HUES48 (cell line): ENCODE measurements at regions not wholly inside any gene's neighbourhood (a gene's known extent, or its start where the extent isn't known, plus 50 kb on each side); places are given as distances from the start of the nearest gene placed in this dataset.

Experiments used
- H3K27ac ChIP-seq: one replicate; pipeline ENCODE4 v1.7.0; 2013; ENCODE audit warnings: low read depth, low read length, inconsistent platforms
- H3K27me3 ChIP-seq: 2 replicates; pipeline ENCODE4 v1.6.1; 2013; ENCODE audit warnings: mild to moderate bottlenecking, low read length; ENCODE audit not compliant: control insufficient read depth, insufficient read depth
- H3K36me3 ChIP-seq: 2 replicates; pipeline ENCODE4 v1.6.1; 2013; ENCODE audit warnings: low read length; ENCODE audit not compliant: control insufficient read depth, insufficient read depth
- H3K4me1 ChIP-seq: 2 replicates; pipeline ENCODE4 v1.6.1; 2013; ENCODE audit warnings: mild to moderate bottlenecking, low read length; ENCODE audit not compliant: control insufficient read depth, insufficient read depth
- H3K4me3 ChIP-seq: 2 replicates; pipeline ENCODE4 v1.5.1; 2013; ENCODE audit warnings: mild to moderate bottlenecking, low read depth, low read length
- H3K9ac ChIP-seq: 2 replicates; pipeline ENCODE4 v1.6.1; 2013; ENCODE audit warnings: mild to moderate bottlenecking, low read depth, low read length, moderate library complexity
- H3K9me3 ChIP-seq: 2 replicates; pipeline ENCODE4 v1.6.1; 2013; ENCODE audit warnings: low read length; ENCODE audit not compliant: control insufficient read depth, insufficient read depth

- no peak overlapping the region for H3K27ac ChIP-seq
- H3K36me3 ChIP-seq = no peaks in the 10 kb centered on the region
- H3K27me3 ChIP-seq = no peaks in the 10 kb centered on the region
- H3K9ac ChIP-seq = no peak overlapping the region
- no peak overlapping the region for H3K4me3 ChIP-seq
- no peaks in the 10 kb centered on the region for H3K9me3 ChIP-seq
- peaks cover 4% of the 10 kb centered on the region for H3K4me1 ChIP-seq
Observed at GRCh38 chr7:41182782-41183181, 520.1 kb downstream of the INHBA start.

- peaks cover 7% of the 10 kb centered on the region for H3K4me1 ChIP-seq
- no peaks in the 10 kb centered on the region for H3K27me3 ChIP-seq
- H3K27ac ChIP-seq = no peak overlapping the region
- no peak overlapping the region for H3K4me3 ChIP-seq
- H3K9me3 ChIP-seq = no peaks in the 10 kb centered on the region
- H3K9ac ChIP-seq = no peak overlapping the region
- no peaks in the 10 kb centered on the region for H3K36me3 ChIP-seq
Observed at GRCh38 chr7:41175435-41175834, 527.5 kb downstream of the INHBA start.

- Histone ChIP-seq H3K4me1 (peaks cover 7% of the 10 kb centered on the region), H3K9ac (no peak overlapping the region), H3K27me3 (no peaks in the 10 kb centered on the region), H3K27ac (no peak overlapping the region), H3K4me3 (no peak overlapping the region), H3K36me3 (no peaks in the 10 kb centered on the region), H3K9me3 (no peaks in the 10 kb centered on the region)
Observed at GRCh38 chr7:41174521-41174920, 528.4 kb downstream of the INHBA start.

- H3K4me1 ChIP-seq = no peaks in the 10 kb centered on the region
- H3K27ac ChIP-seq = no peak overlapping the region
- no peak overlapping the region for H3K9ac ChIP-seq
- no peaks in the 10 kb centered on the region for H3K36me3 ChIP-seq
- H3K27me3 ChIP-seq = no peaks in the 10 kb centered on the region
- H3K4me3 ChIP-seq = no peak overlapping the region
- no peaks in the 10 kb centered on the region for H3K9me3 ChIP-seq
Observed at GRCh38 chr7:41170466-41170865, 532.4 kb downstream of the INHBA start.

- H3K4me1 ChIP-seq = no peaks in the 10 kb centered on the region
- H3K36me3 ChIP-seq = no peaks in the 10 kb centered on the region
- H3K27me3 ChIP-seq = no peaks in the 10 kb centered on the region
- no peak overlapping the region for H3K4me3 ChIP-seq
- no peak overlapping the region for H3K9ac ChIP-seq
- H3K9me3 ChIP-seq = no peaks in the 10 kb centered on the region
- H3K27ac ChIP-seq = no peak overlapping the region
Observed at GRCh38 chr7:41169317-41169716, 533.6 kb downstream of the INHBA start.

- Histone ChIP-seq H3K27me3 (no peaks in the 10 kb centered on the region), H3K9me3 (no peaks in the 10 kb centered on the region), H3K36me3 (no peaks in the 10 kb centered on the region), H3K4me1 (no peaks in the 10 kb centered on the region), H3K4me3 (no peak overlapping the region), H3K27ac (no peak overlapping the region), H3K9ac (no peak overlapping the region)
Observed at GRCh38 chr7:41167836-41168235, 535.1 kb downstream of the INHBA start.

- Histone ChIP-seq H3K9me3 (peaks cover 12% of the 10 kb centered on the region), H3K36me3 (no peaks in the 10 kb centered on the region), H3K4me1 (no peaks in the 10 kb centered on the region), H3K27ac (no peak overlapping the region), H3K9ac (no peak overlapping the region), H3K27me3 (no peaks in the 10 kb centered on the region), H3K4me3 (no peak overlapping the region)
Observed at GRCh38 chr7:41164440-41164839, 538.5 kb downstream of the INHBA start.

- no peaks in the 10 kb centered on the region for H3K36me3 ChIP-seq
- no peak overlapping the region for H3K9ac ChIP-seq
- H3K4me3 ChIP-seq = no peak overlapping the region
- H3K27me3 ChIP-seq = no peaks in the 10 kb centered on the region
- H3K27ac ChIP-seq = no peak overlapping the region
- peaks cover 12% of the 10 kb centered on the region for H3K9me3 ChIP-seq
- H3K4me1 ChIP-seq = no peaks in the 10 kb centered on the region
Observed at GRCh38 chr7:41163991-41164390, 538.9 kb downstream of the INHBA start.

GRCh38 chr7:41162612-41163011, 540.3 kb downstream of the INHBA start:
- Histone ChIP-seq H3K4me3 (no peak overlapping the region), H3K36me3 (no peaks in the 10 kb centered on the region), H3K9me3 (peaks cover 12% of the 10 kb centered on the region), H3K4me1 (no peaks in the 10 kb centered on the region), H3K27me3 (no peaks in the 10 kb centered on the region), H3K27ac (no peak overlapping the region), H3K9ac (no peak overlapping the region)

GRCh38 chr7:41161041-41161587, 541.8 kb downstream of the INHBA start:
- no peak overlapping the region for H3K9ac ChIP-seq
- H3K27ac ChIP-seq = no peak overlapping the region
- H3K27me3 ChIP-seq = no peaks in the 10 kb centered on the region
- H3K4me3 ChIP-seq = no peak overlapping the region
- H3K4me1 ChIP-seq = no peaks in the 10 kb centered on the region
- H3K36me3 ChIP-seq = no peaks in the 10 kb centered on the region
- H3K9me3 ChIP-seq = peaks cover 12% of the 10 kb centered on the region

GRCh38 chr7:41156268-41156667, 546.6 kb downstream of the INHBA start:
- Histone ChIP-seq H3K27ac (no peak overlapping the region), H3K4me1 (no peaks in the 10 kb centered on the region), H3K9ac (no peak overlapping the region), H3K4me3 (no peak overlapping the region), H3K9me3 (peaks cover 12% of the 10 kb centered on the region), H3K36me3 (no peaks in the 10 kb centered on the region), H3K27me3 (no peaks in the 10 kb centered on the region)

GRCh38 chr7:41153268-41153667, 549.6 kb downstream of the INHBA start:
- H3K4me3 ChIP-seq = no peak overlapping the region
- H3K27ac ChIP-seq = no peak overlapping the region
- H3K9ac ChIP-seq = no peak overlapping the region
- no peaks in the 10 kb centered on the region for H3K4me1 ChIP-seq
- H3K9me3 ChIP-seq = no peaks in the 10 kb centered on the region
- H3K36me3 ChIP-seq = no peaks in the 10 kb centered on the region
- no peaks in the 10 kb centered on the region for H3K27me3 ChIP-seq
